PC-3 (cell line): ENCODE measurements at regions not wholly inside any gene's neighbourhood (a gene's known extent, or its start where the extent isn't known, plus 50 kb on each side); places are given as distances from the start of the nearest gene placed in this dataset.

Experiments used
- EZH2 ChIP-seq: fragments of 300-600 bp; sonication (generic); IDR thresholded peaks from one replicate; pipeline ENCODE4 v1.6.1; 2017; ENCODE audit warnings: antibody characterized with exemption, mild to moderate bottlenecking, low read length; ENCODE audit not compliant: unreplicated experiment
- EZH2phosphoT487 ChIP-seq: fragments of 300-600 bp; sonication (generic); IDR thresholded peaks from 2 replicates; pipeline ENCODE4 v1.6.1; 2018; ENCODE audit warnings: mild to moderate bottlenecking, antibody characterized with exemption, low read length, borderline replicate concordance
- TF ChIP-seq, protein P1 (sequence below): fragments of 300-600 bp; sonication (generic); conservative IDR thresholded peaks from 2 replicates; pipeline ENCODE4 v1.5.1; 2017; ENCODE audit warnings: antibody characterized with exemption, low read depth, mild to moderate bottlenecking, low read length

DNA sequence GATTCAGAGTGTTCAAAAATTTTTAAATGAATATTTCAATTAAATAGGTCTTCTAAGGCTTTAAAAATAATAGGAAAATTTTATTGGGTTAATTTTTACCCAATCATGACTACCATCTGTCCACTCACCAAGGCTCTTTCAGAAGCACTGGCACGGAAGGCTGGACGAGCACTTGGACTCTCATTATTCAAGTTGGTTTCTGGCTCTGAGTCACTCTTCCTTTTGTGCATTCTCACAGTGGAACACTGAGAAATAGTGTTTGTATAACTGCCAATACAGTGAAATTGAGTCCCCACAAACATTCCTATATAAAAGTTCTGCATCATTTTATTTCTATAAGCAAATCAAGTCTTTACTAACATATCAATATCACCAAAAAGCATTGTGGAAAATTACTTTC, 1149.0 kb downstream of the EFNA5 start:
- TF ChIP-seq, protein P1, sequence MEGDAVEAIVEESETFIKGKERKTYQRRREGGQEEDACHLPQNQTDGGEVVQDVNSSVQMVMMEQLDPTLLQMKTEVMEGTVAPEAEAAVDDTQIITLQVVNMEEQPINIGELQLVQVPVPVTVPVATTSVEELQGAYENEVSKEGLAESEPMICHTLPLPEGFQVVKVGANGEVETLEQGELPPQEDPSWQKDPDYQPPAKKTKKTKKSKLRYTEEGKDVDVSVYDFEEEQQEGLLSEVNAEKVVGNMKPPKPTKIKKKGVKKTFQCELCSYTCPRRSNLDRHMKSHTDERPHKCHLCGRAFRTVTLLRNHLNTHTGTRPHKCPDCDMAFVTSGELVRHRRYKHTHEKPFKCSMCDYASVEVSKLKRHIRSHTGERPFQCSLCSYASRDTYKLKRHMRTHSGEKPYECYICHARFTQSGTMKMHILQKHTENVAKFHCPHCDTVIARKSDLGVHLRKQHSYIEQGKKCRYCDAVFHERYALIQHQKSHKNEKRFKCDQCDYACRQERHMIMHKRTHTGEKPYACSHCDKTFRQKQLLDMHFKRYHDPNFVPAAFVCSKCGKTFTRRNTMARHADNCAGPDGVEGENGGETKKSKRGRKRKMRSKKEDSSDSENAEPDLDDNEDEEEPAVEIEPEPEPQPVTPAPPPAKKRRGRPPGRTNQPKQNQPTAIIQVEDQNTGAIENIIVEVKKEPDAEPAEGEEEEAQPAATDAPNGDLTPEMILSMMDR = no peak
- no peak for TF ChIP-seq EZH2
- TF ChIP-seq EZH2phosphoT487 = no peak
